LoVo (cell line): ENCODE measurements at regions not wholly inside any gene's neighbourhood (a gene's known extent, or its start where the extent isn't known, plus 50 kb on each side); places are given as distances from the start of the nearest gene placed in this dataset.

Experiments used
- DNase-seq: peaks from one replicate; pipeline ENCODE4 v3.0.0-alpha.2; 2016; ENCODE audit warnings: low spot score

DNA sequence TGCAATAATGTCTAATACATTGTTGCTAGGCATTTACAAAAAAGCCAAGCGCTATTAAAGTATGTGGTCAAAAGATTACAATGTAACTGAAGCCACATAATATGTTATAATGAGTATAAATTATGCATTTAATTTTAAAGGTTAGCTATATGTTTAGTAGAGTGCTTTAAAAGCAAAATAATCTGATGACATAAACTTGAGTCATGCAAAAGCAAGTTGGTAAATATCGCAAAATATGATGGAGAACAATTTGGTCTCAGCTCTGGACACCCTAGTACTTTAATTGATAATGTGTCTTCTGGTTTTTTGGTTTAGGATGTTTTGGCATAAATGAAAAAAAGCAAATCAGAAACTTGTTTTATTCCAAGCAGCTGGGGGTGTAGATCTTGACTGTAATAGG is 188.6 kb upstream of the RREB1 start:
- no peak for DNase-seq

- DNase-seq = no peak
Measured at GRCh38 chr6:6920114-6920986, 187.4 kb upstream of the RREB1 start.

GRCh38 chr6:6920987-6921313 is 186.8 kb upstream of the RREB1 start:
- no peak for DNase-seq

DNA sequence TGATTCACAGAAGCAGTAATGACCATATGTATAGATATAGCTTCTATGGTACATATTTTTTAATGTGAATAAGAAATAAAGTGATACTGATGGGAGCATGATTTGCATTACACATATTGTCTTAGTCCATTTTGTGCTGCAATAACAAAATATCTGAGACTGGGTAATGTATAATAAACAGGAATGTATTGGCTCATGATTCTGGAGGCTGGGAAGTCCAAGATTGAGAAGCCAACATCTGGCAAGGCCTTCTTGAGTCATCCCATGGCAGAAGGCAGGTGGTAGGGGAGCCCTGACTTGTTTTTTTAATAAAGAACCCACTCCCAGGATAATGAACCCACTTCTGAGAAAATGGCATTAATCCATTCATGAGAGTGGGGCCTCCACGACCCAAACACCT is 185.6 kb upstream of the RREB1 start:
- no peak for DNase-seq

DNA sequence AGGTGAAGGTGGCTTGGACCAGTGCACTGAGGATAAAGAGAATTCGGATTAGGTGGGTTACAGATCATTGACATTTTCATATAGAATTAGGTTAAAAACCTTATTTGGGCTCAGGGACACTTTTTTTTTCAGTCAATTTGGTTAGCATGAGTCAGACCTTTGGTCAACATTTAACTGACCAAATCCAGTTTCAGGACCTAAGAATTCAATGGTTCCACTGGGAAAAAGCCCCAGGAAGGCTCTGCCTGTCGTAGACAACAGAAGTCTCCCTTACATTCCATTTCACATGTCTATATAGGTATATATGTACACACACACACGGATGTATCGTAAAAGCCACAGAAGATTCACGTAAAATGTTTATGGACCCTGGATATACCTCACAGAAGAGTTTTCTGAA is 184.2 kb upstream of the RREB1 start:
- DNase-seq = no peak

DNA sequence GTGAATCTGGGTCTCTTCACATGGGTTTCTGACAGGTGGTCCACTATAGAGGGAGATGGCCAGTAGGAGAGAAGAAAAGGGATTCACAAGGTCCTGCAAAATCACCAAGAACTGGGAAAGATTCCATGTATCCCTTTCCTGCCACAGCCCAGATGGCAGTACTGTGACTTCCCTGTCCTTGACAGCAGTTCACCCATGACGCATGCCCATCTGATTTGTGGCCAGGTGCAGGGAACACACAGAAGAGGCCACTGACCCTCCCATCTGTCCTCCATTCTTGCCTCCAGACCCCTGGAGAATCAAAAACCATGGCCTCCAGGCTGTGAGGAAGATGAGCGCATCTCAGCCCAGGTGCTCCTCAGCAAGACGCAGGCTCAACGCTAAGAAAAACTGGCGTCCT is 183.1 kb upstream of the RREB1 start:
- DNase-seq = no peak

GRCh38 chr6:6925391-6926164 is 182.2 kb upstream of the RREB1 start:
- DNase-seq = no peak

- DNase-seq = no peak
Measured at GRCh38 chr6:6926856-6927255, 180.9 kb upstream of the RREB1 start.

DNA sequence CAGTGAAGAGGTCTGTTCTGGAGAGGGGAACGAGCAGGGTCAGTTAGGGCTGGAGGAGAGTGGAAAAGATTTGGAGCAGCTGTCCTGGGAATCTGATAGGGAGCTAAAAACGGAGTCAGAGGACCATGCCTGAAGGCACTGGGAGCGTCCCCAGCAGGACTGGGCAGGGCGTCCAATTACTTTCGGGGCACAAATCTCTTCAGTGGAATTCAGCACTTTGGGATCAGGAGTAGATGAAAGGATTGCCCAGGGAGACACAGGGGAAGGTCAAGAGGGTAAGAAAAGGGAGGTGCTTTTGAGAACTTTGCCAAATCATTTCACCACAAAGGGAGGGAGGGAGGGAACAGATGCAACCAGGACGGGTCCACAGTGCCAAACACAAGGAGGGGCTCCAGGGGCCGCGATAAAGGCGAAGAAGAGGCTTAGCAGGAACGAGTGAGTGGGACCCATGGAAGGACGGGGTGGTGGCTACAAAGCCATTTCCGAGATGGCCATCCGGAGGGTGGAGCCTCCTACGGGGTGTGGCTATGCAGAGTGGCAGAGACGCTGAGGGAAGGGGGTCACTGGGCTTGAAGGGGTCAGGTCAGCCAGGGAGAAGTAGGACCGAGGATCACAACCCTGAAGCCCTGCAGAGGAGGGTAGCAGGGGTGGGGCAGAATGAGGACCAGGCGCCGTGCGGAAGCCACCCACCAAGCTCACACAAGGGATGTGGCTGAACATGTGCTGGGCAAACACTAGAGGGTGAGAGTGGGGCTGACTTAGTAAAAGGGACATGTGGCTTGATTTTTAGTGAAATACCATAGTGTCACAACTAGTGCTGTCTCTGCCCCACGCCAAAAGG is 180.0 kb upstream of the RREB1 start:
- no peak for DNase-seq

DNA sequence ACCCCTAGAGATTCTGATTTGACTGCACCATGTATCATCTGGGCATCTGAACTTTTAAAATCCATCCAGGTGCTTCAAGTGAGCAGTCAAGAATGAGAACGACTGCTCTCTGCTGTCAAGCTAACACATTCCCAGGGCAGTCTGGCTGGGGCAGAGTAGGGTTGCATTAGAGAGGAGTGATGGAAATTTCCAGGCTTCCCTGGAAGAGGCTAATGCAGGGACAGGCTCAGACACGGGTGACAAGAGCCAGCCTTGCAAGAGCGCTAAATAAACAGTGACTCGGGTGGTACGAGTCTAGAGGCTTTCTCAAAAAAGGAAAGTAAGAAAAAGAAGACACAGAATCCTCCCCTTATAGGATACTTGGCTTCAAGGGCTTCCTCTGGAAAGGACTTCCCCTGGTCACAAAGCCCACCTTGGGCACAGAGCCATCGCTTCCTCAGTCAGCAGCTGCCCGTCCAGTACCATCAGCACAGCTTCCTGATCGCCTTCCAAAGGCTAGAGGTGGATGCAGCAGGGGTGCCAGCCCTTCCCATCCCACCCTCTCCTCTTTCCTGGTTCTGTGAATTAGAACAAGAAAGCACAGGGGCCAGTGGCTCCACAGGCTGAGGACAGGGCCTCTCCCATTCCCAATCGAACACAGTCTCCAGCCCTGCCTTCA is 177.4 kb upstream of the RREB1 start:
- DNase-seq = no peak

DNA sequence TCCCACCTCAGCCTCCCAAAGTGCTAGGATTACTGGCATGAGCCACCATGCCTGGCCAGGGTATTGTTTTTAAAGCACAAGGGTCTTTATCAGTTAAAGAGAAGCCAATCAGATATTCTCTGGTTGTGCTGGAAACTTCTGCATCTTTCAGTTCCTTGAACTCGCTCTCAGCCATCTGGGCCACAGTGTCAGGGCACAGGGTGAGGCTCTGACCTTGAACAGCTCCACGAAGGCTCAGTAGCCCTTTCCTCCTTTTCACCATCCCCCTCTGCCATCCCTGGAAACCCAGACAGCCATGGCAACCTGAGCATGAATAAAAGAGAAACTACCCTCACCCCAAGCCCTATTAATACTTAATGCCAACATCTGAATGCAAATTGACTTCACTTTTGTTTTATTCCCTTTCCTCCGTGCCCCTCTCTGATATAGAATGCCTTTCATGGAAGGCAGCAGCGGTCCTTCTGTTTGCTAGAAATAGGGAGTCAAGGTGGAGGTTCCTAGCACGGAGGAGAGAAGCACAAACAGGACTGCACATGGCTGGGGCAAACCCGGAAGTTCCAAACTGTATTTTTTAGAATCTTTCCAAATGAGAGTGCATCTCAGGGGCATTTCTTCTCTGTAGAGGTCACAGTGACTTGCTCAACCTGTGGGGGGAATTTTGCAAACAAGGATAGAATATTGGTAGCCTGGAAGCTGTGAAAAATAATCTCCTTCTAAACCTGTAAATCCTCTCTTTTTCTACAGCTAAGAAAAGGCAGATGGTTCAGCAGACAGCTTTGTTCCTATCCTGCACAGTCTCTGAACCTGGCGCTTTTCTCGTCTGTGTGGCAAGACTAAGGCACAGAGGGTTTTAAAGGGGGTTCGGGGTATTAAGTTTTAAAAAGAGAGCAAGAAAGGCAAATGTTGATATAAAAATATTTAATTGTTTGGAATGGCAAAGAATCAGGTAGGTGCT is 176.4 kb upstream of the RREB1 start:
- no peak for DNase-seq

GRCh38 chr6:6932341-6932740 is 175.4 kb upstream of the RREB1 start:
- DNase-seq = no peak

GRCh38 chr6:6932968-6933367 is 174.8 kb upstream of the RREB1 start:
- no peak for DNase-seq

GRCh38 chr6:6940031-6941025 is 167.4 kb upstream of the RREB1 start:
- DNase-seq = no peak

- no peak for DNase-seq
Measured at GRCh38 chr6:6941201-6941600, 166.6 kb upstream of the RREB1 start.

DNA sequence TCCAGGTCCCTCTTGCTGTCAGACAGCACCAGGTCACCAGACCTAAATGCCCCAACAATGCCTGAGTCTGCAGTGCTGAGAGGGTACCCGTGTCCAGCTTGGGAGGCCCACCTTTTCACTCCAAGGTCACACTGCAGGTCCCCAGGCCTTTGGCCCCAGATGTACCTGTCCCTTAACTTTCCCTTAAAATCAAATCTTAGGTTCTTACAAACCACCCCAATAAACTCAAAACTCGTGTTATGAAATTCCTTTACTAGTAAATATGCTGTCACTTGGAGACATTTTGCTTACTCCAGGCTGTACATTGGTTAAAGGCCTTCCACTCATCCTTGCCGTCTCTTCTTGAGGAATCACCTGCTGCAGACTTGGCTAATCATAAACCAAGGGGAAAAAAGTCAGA is 165.7 kb upstream of the RREB1 start:
- no peak for DNase-seq

DNA sequence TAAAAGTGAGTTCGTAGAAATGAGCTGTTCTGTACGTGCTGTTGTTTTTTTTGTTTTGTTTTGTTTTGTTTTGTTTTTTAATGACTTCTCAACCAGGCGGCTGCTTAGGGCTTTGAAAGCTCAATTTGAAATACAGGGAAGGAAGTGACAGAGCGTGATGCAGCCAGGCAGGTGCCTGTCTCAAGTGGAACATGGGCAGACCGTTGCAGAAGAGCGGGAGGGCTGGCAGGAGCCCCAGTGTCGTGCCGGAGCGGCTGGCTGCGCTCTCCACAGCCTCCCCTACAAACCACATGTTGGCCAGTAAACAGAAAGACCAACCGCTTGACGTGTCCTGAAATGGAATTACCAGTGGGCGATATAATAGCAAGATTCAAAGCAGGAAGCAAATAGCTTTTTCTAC is 164.9 kb upstream of the RREB1 start:
- no peak for DNase-seq

- no peak for DNase-seq
Measured at GRCh38 chr6:6943421-6943820, 164.3 kb upstream of the RREB1 start.
